NCI-H187 treated with DMSO at 0.1 percent for 48 hours (cell line): ENCODE measurements at regions not wholly inside any gene's neighbourhood (a gene's known extent, or its start where the extent isn't known, plus 50 kb on each side); places are given as distances from the start of the nearest gene placed in this dataset.

ENCODE experiments used
- DNase-seq: peaks from one replicate; lab custom pipeline; 2025; lab: John Stamatoyannopoulos, UW

GRCh38 chr1:56417646-56418045 is 161.7 kb downstream of the PLPP3 start:
- no peak for DNase-seq

- DNase-seq = no peak
Measured at GRCh38 chr1:56416495-56416894, 162.9 kb downstream of the PLPP3 start.

GRCh38 chr1:56415720-56416119 is 163.6 kb downstream of the PLPP3 start:
- DNase-seq = no peak

- DNase-seq = no peak
Measured at GRCh38 chr1:56415258-56415657, 164.1 kb downstream of the PLPP3 start.

GRCh38 chr1:56414728-56415224 is 164.6 kb downstream of the PLPP3 start:
- peak; percentile 29 for DNase-seq

GRCh38 chr1:56413671-56414199 is 165.6 kb downstream of the PLPP3 start:
- DNase-seq = no peak

GRCh38 chr1:56411484-56412180 is 167.7 kb downstream of the PLPP3 start:
- DNase-seq = no peak

- no peak for DNase-seq
Measured at GRCh38 chr1:56411021-56411420, 168.3 kb downstream of the PLPP3 start.

GRCh38 chr1:56410405-56410804 is 169.0 kb downstream of the PLPP3 start:
- DNase-seq = no peak

- DNase-seq = no peak
Measured at GRCh38 chr1:56409112-56409691, 170.2 kb downstream of the PLPP3 start.

GRCh38 chr1:56406821-56407220 is 172.5 kb downstream of the PLPP3 start:
- no peak for DNase-seq

- no peak for DNase-seq
Measured at GRCh38 chr1:56404561-56405030, 174.8 kb downstream of the PLPP3 start.

GRCh38 chr1:56404066-56404465 is 175.3 kb downstream of the PLPP3 start:
- no peak for DNase-seq

- DNase-seq = no peak
Measured at GRCh38 chr1:56403321-56403720, 176.0 kb downstream of the PLPP3 start.

- DNase-seq = no peak
Measured at GRCh38 chr1:56401191-56401590, 178.2 kb downstream of the PLPP3 start.

- DNase-seq = no peak
Measured at GRCh38 chr1:56400526-56400925, 178.8 kb downstream of the PLPP3 start.

- DNase-seq = no peak
Measured at GRCh38 chr1:56399795-56400194, 179.6 kb downstream of the PLPP3 start.

GRCh38 chr1:56399326-56399725 is 180.0 kb downstream of the PLPP3 start:
- no peak for DNase-seq

- no peak for DNase-seq
Measured at GRCh38 chr1:56397811-56398231, 181.5 kb downstream of the PLPP3 start.

- DNase-seq = no peak
Measured at GRCh38 chr1:56397409-56397808, 182.0 kb downstream of the PLPP3 start.

GRCh38 chr1:56396581-56396980 is 182.8 kb downstream of the PLPP3 start:
- no peak for DNase-seq

GRCh38 chr1:56395776-56396175 is 183.6 kb downstream of the PLPP3 start:
- DNase-seq = no peak

GRCh38 chr1:56394298-56394697 is 185.1 kb downstream of the PLPP3 start:
- DNase-seq = no peak
